ENCODE measurements at regions not wholly inside any gene's neighbourhood (a gene's known extent, or its start where the extent isn't known, plus 50 kb on each side); places are given as distances from the start of the nearest gene placed in this dataset.

GRCh38 chr4:10734697-10735096, 50.1 kb upstream of the CLNK start:
- in situ Hi-C loops (cut with MboI; ENCODE audit: low sequenced_read_pairs, unreplicated experiment): no loop called here
- no peak for TF ChIP-seq CTCF (IDR thresholded peaks at IDR 0.05; ENCODE audit: borderline replicate concordance, control extremely low read depth, extremely low read depth, insufficient read depth, missing control alignments)
- no peak for DNase-seq (ENCODE audit: low spot score)
